ENCODE measurements at regions not wholly inside any gene's neighbourhood (a gene's known extent, or its start where the extent isn't known, plus 50 kb on each side); places are given as distances from the start of the nearest gene placed in this dataset.

GRCh38 chr4:17380347-17380746 is 131.5 kb downstream of the QDPR start:
- Histone ChIP-seq H3K27ac (no peak overlapping the region), H3K4me3 (no peak overlapping the region), H3K4me1 (peaks cover 0 to 7% of the 10 kb centered on the region in 2 donors), H3K36me3 (no peaks in the 10 kb centered on the region), H3K27me3 (no peaks in the 10 kb centered on the region), H3K9me3 (no peaks in the 10 kb centered on the region)
- no peak for TF ChIP-seq CTCF (IDR thresholded peaks at IDR 0.05)
- no peak for TF ChIP-seq POLR2A (IDR thresholded peaks at IDR 0.05)
- intact Hi-C loops (cut with DNase I; ENCODE audit: low total_unique reads): no loop called here
- no peak for DNase-seq

GRCh38 chr4:17376205-17376604 is 135.7 kb downstream of the QDPR start:
- no peaks in the 10 kb centered on the region for H3K9me3 ChIP-seq
- DNase-seq: no peak

GRCh38 chr4:17373666-17374065 is 138.2 kb downstream of the QDPR start:
- no peak overlapping the region for H3K4me3 ChIP-seq
- no peaks in the 10 kb centered on the region for H3K36me3 ChIP-seq
- H3K9me3 ChIP-seq: no peaks in the 10 kb centered on the region
- no peaks in the 10 kb centered on the region for H3K27me3 ChIP-seq
- no peak overlapping the region for H3K27ac ChIP-seq
- no peak for TF ChIP-seq CTCF (IDR thresholded peaks at IDR 0.05)
- no peak for TF ChIP-seq POLR2A (IDR thresholded peaks at IDR 0.05)
- intact Hi-C loops (cut with DNase I; ENCODE audit: low total_unique reads): no loop called here
- H3K4me1 ChIP-seq: peaks cover 0 to under 1% of the 10 kb centered on the region in 2 donors
- no peak for DNase-seq

More at GRCh38 chr4:17376205-17376604, 135.7 kb downstream of the QDPR start:
- H3K27ac ChIP-seq: peak overlapping the region; percentile 36 to 47
- intact Hi-C loops (cut with DNase I; ENCODE audit: low total_unique reads): no loop called here
- H3K36me3 ChIP-seq: no peaks in the 10 kb centered on the region
- no peak overlapping the region for H3K4me3 ChIP-seq
- peaks cover 0 to 7% of the 10 kb centered on the region in 2 donors for H3K4me1 ChIP-seq
- no peaks in the 10 kb centered on the region for H3K27me3 ChIP-seq
- TF ChIP-seq CTCF (IDR thresholded peaks at IDR 0.05) (no peak), POLR2A (IDR thresholded peaks at IDR 0.05) (no peak)

DNA sequence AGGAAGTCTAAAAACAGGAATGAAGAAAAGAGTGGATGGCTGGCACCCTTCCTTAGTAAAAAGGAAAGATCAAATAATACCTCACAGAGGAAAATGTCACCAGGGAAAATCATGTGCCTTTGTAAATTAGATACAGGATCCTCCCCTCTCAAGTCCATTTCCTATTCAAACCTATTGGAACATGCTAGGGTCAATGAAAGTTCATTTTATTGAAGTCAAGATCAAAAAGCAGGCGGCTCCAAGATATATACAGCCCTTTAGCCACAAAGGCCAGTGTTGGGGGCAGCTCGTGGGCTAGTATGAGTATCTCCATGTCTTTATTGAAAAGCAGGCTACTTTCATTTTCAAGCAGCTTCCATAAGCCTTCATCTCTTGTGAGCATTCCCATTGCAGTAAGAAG is 141.1 kb downstream of the QDPR start:
- Histone ChIP-seq H3K27me3 (no peaks in the 10 kb centered on the region), H3K4me1 (no peaks in the 10 kb centered on the region), H3K4me3 (no peak overlapping the region), H3K36me3 (no peaks in the 10 kb centered on the region), H3K27ac (no peak overlapping the region), H3K9me3 (no peaks in the 10 kb centered on the region)
- no peak for DNase-seq
- intact Hi-C loops (cut with DNase I; ENCODE audit: low total_unique reads): no loop called here
- TF ChIP-seq POLR2A (IDR thresholded peaks at IDR 0.05): no peak
- no peak for TF ChIP-seq CTCF (IDR thresholded peaks at IDR 0.05)

GRCh38 chr4:17368408-17368807 is 143.5 kb downstream of the QDPR start:
- Histone ChIP-seq H3K27me3 (no peaks in the 10 kb centered on the region), H3K36me3 (no peaks in the 10 kb centered on the region), H3K4me1 (no peaks in the 10 kb centered on the region), H3K4me3 (no peak overlapping the region), H3K27ac (no peak overlapping the region), H3K9me3 (no peaks in the 10 kb centered on the region)
- no peak for DNase-seq
- no peak for TF ChIP-seq CTCF (IDR thresholded peaks at IDR 0.05)
- no peak for TF ChIP-seq POLR2A (IDR thresholded peaks at IDR 0.05)
- intact Hi-C loops (cut with DNase I; ENCODE audit: low total_unique reads): no loop called here
